ENCODE measurements at regions not wholly inside any gene's neighbourhood (a gene's known extent, or its start where the extent isn't known, plus 50 kb on each side); places are given as distances from the start of the nearest gene placed in this dataset.

GRCh38 chr11:134668076-134668475, 256.0 kb upstream of the B3GAT1 start:
- Mint-ChIP-seq H3K27ac (no peak overlapping the region), H3K4me1 (ENCODE audit: low read depth) (no peaks in the 10 kb centered on the region), H3K4me3 (no peak overlapping the region), H3K27me3 (peaks cover 16% of the 10 kb centered on the region), H3K36me3 (no peaks in the 10 kb centered on the region), H3K9me3 (no peaks in the 10 kb centered on the region)
- ChIA-PET CTCF (no interaction called here), POLR2A (no interaction called here)
- intact Hi-C loops (cut with micrococcal nuclease) = no loop called here
- no peak for DNase-seq

DNA sequence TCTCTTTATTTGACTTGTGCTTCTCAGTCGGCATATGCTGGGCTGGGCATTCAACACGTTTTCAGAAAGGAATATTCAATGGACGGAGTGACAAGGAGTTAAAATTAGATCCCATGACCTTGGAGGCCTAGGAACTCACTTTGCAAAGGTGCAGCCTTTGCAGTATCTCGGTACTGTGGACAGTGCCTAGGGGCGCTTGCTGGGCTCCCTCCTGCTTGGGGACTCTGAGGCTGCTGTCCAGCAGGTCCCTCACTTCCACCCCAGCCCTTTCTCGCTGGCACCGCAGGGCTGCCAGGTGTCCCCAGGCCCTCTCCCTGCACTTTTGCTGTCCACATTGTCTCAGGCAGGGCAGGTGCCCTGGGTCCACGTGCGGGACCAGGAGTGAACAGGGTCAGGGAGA, 255.5 kb upstream of the B3GAT1 start:
- ChIA-PET CTCF (no interaction called here), POLR2A (no interaction called here)
- Mint-ChIP-seq H3K36me3 (no peaks in the 10 kb centered on the region), H3K4me1 (ENCODE audit: low read depth) (no peaks in the 10 kb centered on the region), H3K9me3 (no peaks in the 10 kb centered on the region), H3K27ac (no peak overlapping the region), H3K27me3 (peaks cover 16% of the 10 kb centered on the region), H3K4me3 (no peak overlapping the region)
- intact Hi-C loops (cut with micrococcal nuclease) = no loop called here
- no peak for DNase-seq

GRCh38 chr11:134667175-134667500, 255.1 kb upstream of the B3GAT1 start:
- CTCF ChIA-PET = no interaction called here
- POLR2A ChIA-PET = no interaction called here
- intact Hi-C loops (cut with micrococcal nuclease) = no loop called here
- Mint-ChIP-seq H3K4me1 (ENCODE audit: low read depth) (no peaks in the 10 kb centered on the region), H3K9me3 (no peaks in the 10 kb centered on the region), H3K27ac (no peak overlapping the region), H3K4me3 (no peak overlapping the region), H3K36me3 (no peaks in the 10 kb centered on the region), H3K27me3 (peaks cover 16% of the 10 kb centered on the region)
- DNase-seq = no peak

DNA sequence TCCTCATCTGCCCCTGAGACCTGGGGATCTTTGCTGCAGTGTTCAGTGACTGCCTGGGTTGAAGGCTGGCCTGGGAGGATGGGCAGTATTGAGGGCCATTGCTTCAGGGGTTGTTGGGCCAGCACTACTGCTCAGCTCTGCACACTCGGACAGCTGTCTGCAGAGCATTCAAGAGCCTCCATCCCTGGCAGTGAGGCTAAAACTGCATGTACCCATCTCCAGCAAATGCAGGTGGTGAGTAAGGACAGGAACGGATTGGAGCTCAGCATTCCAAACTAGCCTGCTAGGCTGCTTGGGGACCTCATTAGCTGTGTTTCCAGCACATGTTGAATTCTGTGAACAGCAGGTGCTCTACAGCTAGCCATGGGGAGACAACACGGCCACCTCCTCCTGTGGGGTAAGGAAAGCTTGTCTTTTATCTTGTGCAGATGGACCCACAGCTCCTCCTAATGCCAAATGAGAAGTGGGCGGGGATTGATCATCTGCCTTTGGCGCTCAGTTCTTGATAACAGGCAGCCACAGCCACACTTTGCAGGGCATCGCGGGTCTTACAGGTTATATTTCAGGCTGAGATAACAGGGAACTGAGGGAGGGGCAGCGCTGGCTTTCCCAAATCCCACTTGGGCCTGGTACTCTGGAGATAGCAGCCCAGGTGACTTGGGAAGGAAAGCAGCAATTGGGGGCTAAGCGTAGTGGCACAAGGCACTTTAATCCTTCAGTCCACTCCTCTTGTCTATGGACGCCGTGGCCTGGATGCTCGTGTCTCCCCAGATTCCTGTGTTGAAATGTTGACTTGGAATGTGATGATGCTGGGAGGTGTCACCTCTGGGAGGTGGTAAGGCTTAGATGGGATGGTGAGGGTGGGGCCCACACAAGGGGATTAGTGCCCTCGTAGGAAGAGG, 254.5 kb upstream of the B3GAT1 start:
- ChIA-PET CTCF (no interaction called here), POLR2A (no interaction called here)
- no peak for DNase-seq
- Mint-ChIP-seq H3K4me1 (ENCODE audit: low read depth) (no peaks in the 10 kb centered on the region), H3K4me3 (no peak overlapping the region), H3K9me3 (no peaks in the 10 kb centered on the region), H3K36me3 (no peaks in the 10 kb centered on the region), H3K27ac (no peak overlapping the region), H3K27me3 (peaks cover 16% of the 10 kb centered on the region)
- intact Hi-C loops (cut with micrococcal nuclease) = no loop called here

- POLR2A ChIA-PET = no interaction called here
- peaks cover 11% of the 10 kb centered on the region for H3K27me3 Mint-ChIP-seq
- intact Hi-C loops (cut with micrococcal nuclease) = no loop called here
- no peak for DNase-seq
- CTCF ChIA-PET = no interaction called here
- no peak overlapping the region for H3K4me3 Mint-ChIP-seq
- no peak overlapping the region for H3K27ac Mint-ChIP-seq
- no peaks in the 10 kb centered on the region for H3K4me1 Mint-ChIP-seq (ENCODE audit: low read depth)
- H3K9me3 Mint-ChIP-seq = no peaks in the 10 kb centered on the region
- no peaks in the 10 kb centered on the region for H3K36me3 Mint-ChIP-seq
These were observed 253.7 kb upstream of the B3GAT1 start for GRCh38 chr11:134665571-134666270.

DNA sequence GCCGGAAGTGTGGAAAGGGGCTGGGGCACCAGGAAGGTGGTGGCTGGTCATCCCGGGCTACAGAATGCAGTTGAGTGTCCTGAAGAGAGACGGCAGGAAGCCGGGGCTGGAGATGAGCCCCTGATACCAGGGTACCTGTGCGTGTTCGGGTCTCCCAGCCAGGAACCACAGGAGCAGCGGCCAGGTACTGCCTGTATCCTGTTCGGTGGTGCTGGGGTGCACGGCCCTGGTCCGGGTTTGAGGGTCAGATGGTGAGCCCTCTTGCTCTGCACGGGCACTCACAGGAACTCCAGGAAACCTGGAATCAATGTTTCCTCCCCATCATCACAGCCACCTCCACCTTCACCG, 253.1 kb upstream of the B3GAT1 start:
- CTCF ChIA-PET = no interaction called here
- no peaks in the 10 kb centered on the region for H3K4me1 Mint-ChIP-seq (ENCODE audit: low read depth)
- H3K27ac Mint-ChIP-seq = no peak overlapping the region
- POLR2A ChIA-PET = no interaction called here
- no peak overlapping the region for H3K4me3 Mint-ChIP-seq
- H3K27me3 Mint-ChIP-seq = peaks cover 11% of the 10 kb centered on the region
- DNase-seq = no peak
- H3K9me3 Mint-ChIP-seq = peaks cover 2% of the 10 kb centered on the region
- intact Hi-C loops (cut with micrococcal nuclease) = no loop called here
- no peaks in the 10 kb centered on the region for H3K36me3 Mint-ChIP-seq

GRCh38 chr11:134664447-134665187, 252.6 kb upstream of the B3GAT1 start:
- intact Hi-C loops (cut with micrococcal nuclease) = no loop called here
- CTCF ChIA-PET = no interaction called here
- Mint-ChIP-seq H3K9me3 (peaks cover 8% of the 10 kb centered on the region), H3K27me3 (peaks cover 10% of the 10 kb centered on the region), H3K27ac (no peak overlapping the region), H3K4me1 (ENCODE audit: low read depth) (no peaks in the 10 kb centered on the region), H3K36me3 (no peaks in the 10 kb centered on the region), H3K4me3 (no peak overlapping the region)
- POLR2A ChIA-PET = no interaction called here
- no peak for DNase-seq

GRCh38 chr11:134663506-134664313, 251.7 kb upstream of the B3GAT1 start:
- CTCF ChIA-PET = no interaction called here
- POLR2A ChIA-PET = no interaction called here

DNA sequence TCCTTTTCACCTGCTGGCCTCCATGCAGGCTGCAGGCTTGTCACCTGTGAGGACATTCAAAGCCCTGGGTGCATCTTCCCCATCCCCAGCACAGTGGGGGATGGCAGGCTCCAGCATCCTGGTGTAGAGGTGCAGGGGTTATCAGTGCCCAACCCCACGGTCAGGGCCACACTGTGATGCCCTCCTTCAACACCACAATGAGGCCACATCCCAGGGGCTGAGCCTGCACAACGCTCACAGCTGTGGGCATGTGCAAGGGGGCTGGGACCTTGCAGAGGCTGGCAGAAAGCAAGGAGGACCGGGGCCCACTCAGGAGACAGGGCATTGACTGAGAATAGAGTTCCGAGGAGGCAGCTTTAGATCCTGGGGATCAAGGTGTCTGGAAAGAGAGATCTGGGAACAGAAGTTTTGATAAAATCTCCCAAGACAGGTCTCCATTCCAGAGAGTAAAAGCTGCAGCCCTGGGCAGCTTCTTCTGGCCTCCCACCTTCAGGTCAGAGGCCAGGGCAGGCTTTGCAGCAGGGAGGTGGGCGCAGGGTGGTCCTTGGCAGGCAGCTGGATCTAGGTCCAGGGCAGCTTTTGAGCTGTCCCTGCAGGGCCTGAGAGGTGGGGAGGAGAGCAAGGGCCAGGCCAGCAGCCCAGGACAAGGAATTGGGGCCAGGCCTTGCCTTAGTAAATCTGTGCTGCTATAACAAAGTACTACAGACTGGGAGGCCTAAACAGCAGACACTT, 250.8 kb upstream of the B3GAT1 start:
- Mint-ChIP-seq H3K4me3 (no peak overlapping the region), H3K27me3 (peaks cover 3% of the 10 kb centered on the region), H3K36me3 (no peaks in the 10 kb centered on the region), H3K9me3 (peaks cover 8% of the 10 kb centered on the region), H3K27ac (no peak overlapping the region), H3K4me1 (ENCODE audit: low read depth) (no peaks in the 10 kb centered on the region)
- intact Hi-C loops (cut with micrococcal nuclease) = no loop called here
- no peak for DNase-seq
- CTCF ChIA-PET = no interaction called here
- POLR2A ChIA-PET = no interaction called here

More at GRCh38 chr11:134663506-134664313, 251.7 kb upstream of the B3GAT1 start:
- H3K27ac Mint-ChIP-seq = no peak overlapping the region
- DNase-seq = no peak
- H3K4me1 Mint-ChIP-seq (ENCODE audit: low read depth) = no peaks in the 10 kb centered on the region
- no peak overlapping the region for H3K4me3 Mint-ChIP-seq
- H3K27me3 Mint-ChIP-seq = peaks cover 7% of the 10 kb centered on the region
- H3K36me3 Mint-ChIP-seq = no peaks in the 10 kb centered on the region
- peaks cover 8% of the 10 kb centered on the region for H3K9me3 Mint-ChIP-seq
- intact Hi-C loops (cut with micrococcal nuclease) = no loop called here

DNA sequence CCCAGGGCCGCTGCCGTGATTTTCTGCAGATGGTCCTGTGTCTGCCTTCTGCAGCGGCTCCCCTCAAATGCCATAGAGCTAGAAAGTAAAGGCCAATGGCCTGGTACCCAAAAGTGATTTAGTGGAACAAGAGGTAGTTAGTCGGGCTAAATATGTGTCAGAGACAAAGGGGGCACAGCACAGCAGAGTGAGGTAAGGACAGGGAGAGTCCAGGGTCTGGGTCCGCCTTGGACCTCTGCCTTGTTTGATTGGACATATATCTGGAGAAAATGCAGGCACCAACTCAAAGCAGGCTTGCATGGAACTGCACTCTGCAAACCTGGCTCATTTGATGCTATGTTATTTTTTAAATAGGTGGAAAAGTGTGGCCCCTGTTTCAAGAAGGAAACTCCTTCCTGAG, 249.6 kb upstream of the B3GAT1 start:
- DNase-seq = no peak
- H3K27me3 Mint-ChIP-seq = peaks cover 1% of the 10 kb centered on the region
- peaks cover 8% of the 10 kb centered on the region for H3K9me3 Mint-ChIP-seq
- ChIA-PET CTCF (no interaction called here), POLR2A (no interaction called here)
- no peaks in the 10 kb centered on the region for H3K4me1 Mint-ChIP-seq (ENCODE audit: low read depth)
- intact Hi-C loops (cut with micrococcal nuclease) = no loop called here
- no peak overlapping the region for H3K4me3 Mint-ChIP-seq
- H3K27ac Mint-ChIP-seq = no peak overlapping the region
- no peaks in the 10 kb centered on the region for H3K36me3 Mint-ChIP-seq

- Mint-ChIP-seq H3K4me3 (no peak overlapping the region), H3K9me3 (peaks cover 13% of the 10 kb centered on the region)
- DNase-seq = no peak
These were observed 248.4 kb upstream of the B3GAT1 start for GRCh38 chr11:134660416-134660815.

GRCh38 chr11:134659882-134660281, 247.8 kb upstream of the B3GAT1 start:
- Mint-ChIP-seq H3K4me3 (no peak overlapping the region), H3K9me3 (peaks cover 13% of the 10 kb centered on the region)
- no peak for DNase-seq

More at GRCh38 chr11:134660416-134660815, 248.4 kb upstream of the B3GAT1 start:
- ChIA-PET CTCF (no interaction called here), POLR2A (no interaction called here)
- intact Hi-C loops (cut with micrococcal nuclease) = no loop called here
- Mint-ChIP-seq H3K27ac (no peak overlapping the region), H3K27me3 (peaks cover 1% of the 10 kb centered on the region), H3K4me1 (ENCODE audit: low read depth) (peaks cover 4% of the 10 kb centered on the region), H3K36me3 (no peaks in the 10 kb centered on the region)

More at GRCh38 chr11:134659882-134660281, 247.8 kb upstream of the B3GAT1 start:
- ChIA-PET POLR2A (no interaction called here), CTCF (no interaction called here)
- peaks cover 1% of the 10 kb centered on the region for H3K27me3 Mint-ChIP-seq
- intact Hi-C loops (cut with micrococcal nuclease) = no loop called here
- no peak overlapping the region for H3K27ac Mint-ChIP-seq
- H3K4me1 Mint-ChIP-seq (ENCODE audit: low read depth) = peaks cover 4% of the 10 kb centered on the region
- no peaks in the 10 kb centered on the region for H3K36me3 Mint-ChIP-seq

Measured in activated CD4-positive, alpha-beta memory T cell treated with anti-CD3 and anti-CD28 coated beads for 36 hours (primary cell).